HG02973 (cell line): ENCODE measurements at regions not wholly inside any gene's neighbourhood (a gene's known extent, or its start where the extent isn't known, plus 50 kb on each side); places are given as distances from the start of the nearest gene placed in this dataset.
"Not testable (repeated sequence)": the region's sequence is repeated elsewhere in the genome, so short reads cannot be mapped to it uniquely, and the experiment has no call there.

ENCODE experiments used
- ATAC-seq: cut with Tn5 transposase; IDR thresholded peaks from one replicate; pipeline ENCODE4 v1.9.1; 2021; ENCODE audit warnings: moderate library complexity; ENCODE audit not compliant: unreplicated experiment

DNA sequence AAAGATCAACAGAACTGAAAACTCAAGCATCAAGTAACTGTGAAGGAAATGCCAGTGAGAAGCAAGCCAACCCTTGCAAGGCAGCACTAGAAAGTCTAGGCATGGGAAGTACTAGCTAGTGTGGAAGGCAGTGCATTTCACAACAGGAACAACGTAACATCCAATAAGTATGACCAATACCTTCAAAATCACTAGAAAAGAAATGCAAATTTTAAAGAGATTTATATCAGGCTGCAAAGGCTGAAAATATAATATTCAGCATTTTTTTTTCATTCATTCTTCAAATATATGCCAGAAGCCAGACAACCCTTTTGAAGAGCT is 121.9 kb downstream of the DLEU7 start:
- ATAC-seq, result no peak

DNA sequence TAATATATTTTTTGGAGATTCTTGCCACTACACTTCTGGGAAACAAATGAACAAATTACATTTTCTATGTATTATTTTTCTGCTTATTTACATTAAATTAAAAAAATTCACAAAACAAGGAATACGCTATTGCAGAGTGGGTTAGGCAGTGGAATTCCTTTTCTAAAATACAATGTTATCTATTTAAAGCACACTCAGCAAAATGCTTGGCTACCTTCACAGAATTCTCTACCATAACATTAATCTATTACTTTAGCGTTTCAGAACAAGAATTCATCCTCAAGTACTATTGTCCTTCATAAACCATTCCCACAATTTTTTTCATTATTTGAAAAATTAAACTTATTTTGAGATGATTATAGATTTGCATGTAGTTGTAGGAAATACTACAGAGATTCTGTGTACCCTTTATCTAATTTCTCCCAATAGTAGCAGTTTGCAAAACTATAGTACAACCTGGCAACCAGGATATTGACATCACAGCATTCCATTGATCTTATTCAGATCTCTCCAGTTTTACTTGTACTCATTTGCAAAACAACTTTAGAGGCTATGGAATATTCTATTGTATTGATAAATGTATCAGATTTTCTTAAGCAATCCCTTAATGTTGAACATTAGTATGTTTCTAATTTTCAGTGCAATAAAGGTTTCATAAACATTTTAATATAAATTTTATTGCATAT is 120.9 kb downstream of the DLEU7 start:
- no peak for ATAC-seq

DNA sequence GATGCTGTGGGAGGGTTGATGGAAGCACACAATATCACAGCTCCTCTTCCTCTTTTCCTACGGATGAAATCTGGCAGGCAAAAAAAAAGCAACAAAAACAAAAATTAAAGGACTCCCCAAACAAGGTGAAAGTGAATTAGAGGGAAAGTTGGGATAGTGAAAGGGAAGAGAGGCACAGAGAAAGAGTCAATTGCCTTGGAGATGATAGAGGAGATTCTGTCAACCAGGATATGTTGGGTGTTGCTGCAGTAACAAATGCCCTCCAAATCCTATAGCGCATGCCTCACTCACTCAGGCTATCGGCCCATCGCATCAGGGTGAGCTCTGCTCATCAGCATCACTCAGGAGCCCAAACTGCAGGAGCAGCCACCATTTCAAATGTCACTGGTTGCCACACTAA is 119.1 kb downstream of the DLEU7 start:
- ATAC-seq, result no peak

DNA sequence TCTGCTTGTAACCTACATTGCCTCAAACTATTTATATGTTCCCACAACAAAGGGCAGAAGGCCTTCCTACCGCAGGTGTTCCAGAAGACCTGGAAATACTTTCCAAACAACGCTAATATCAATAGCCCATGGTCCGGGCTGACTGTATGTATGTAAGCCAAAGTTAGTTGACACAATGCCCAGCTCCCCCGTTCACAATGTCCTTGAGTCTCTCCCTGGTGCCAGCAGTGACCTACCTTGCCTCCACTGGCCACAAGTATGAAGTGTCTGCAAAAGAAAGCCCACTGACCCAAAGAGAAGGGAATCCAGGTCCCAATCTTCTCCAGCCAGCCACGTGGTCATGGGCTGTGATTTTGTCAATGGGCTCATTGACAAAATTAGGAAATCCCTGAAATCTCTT is 118.6 kb downstream of the DLEU7 start:
- no peak for ATAC-seq

DNA sequence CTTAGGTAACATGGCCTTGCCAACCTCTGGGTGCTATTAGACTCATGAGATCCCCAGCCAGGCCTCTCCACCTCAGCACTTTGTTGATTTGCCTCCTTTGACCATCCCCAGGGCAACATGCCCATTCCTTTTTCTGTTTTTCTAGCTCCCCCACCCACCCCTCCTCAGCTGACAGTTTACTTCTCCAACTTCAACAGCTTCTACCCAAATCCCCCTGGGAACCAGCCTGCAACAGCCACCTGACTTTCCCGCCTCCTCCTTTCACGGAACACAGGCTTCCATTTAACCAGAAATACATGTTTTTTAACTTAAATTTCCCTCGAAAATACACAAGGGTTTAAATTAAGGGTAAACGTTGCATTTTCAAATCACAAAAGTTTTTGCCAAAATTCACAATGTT is 117.3 kb downstream of the DLEU7 start:
- ATAC-seq, result no peak

DNA sequence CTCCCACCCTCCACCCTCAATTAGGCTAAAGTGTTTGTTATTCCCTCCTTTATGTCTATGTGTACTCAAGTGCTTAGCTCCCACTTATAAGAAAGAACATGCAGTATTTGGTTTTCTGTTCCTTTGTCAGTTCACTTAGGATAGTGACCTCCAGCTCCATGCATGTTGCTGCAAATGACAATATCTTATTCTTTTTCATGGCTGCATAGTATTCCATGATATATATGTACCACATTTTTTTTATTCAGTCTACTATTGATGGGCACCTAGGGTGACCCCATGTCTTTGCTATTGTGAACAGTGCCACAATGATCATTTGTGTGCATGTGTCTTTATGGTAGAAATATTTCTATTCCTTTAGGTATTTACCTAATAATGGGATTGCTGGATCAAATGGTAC is 114.3 kb downstream of the DLEU7 start:
- ATAC-seq, result no peak

DNA sequence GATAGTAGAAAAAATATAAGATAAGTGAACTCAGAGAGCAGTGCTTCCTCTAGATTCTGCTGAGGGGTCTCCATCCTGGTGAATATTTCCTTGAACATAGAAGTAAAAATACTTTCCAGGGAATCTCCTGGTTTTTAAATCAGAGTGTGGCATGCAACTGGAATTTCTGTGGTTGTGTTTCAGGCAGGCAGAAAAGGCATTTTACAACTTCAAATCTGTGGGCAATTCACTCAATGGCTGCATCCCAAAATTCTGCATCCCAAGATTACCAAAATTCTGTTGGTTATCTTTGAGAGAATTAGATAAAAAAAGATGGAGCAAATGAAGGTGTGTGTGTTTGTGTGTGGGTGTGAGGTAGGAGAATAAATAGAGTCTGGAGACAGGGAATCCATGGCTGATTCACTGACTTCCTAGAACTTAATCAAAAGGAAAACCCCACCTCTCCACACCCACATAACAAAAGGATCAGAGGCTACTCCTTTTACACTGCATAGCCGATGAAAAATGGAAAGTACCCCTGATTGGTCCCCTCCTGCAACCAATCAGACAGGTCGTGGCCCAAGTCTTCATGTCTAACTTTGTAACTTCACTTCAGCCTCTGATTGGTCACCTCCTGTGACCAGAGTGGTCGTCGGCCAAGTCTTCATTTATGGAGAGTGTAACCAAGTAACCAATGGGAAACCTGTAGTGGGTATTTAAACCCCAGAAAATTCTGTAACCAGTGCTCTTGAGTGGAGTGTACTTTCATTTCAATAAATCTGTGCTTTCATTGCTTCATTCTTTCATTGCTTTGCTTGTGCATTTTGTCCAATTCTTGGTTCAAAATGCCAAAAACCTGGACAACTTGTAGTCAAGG is 112.8 kb downstream of the DLEU7 start:
- ATAC-seq, result no peak

DNA sequence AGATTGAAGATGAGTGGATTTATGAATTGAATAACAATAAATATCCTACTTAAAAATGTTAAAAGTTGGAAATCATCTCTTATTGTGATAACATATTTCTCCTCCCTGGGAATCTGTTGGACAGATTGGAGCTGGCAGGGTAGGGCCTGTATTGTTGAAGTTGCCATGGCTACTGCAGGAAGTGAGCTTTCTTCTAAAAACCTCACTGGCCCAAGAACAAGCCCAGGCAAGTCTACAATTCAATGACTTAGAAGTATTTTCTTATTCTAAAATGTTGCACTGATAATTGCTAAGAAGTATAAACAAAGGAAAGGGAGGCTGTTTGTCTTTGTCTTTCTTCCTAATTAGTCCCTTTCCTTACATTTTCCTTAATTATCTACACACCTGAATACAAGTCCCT is 112.1 kb downstream of the DLEU7 start:
- no peak for ATAC-seq

DNA sequence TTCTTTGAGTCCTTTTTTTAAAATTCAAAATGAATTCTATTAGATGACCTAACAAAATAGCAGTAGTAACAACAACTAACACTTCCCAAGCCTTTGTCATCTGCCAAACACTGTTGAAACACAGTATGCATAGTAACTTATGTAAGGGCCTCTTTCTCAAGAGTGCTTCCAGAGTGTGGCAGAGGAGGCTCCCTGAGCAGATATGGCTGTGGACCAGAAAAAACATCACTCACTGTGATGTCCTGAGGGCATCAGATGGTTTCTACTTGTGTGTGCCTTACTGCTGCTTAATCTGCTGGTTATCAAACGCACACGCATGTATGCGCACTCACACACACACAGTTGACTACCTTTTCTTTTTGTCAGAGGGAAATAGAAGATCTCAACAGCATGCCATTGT is 110.8 kb downstream of the DLEU7 start:
- ATAC-seq, result no peak

DNA sequence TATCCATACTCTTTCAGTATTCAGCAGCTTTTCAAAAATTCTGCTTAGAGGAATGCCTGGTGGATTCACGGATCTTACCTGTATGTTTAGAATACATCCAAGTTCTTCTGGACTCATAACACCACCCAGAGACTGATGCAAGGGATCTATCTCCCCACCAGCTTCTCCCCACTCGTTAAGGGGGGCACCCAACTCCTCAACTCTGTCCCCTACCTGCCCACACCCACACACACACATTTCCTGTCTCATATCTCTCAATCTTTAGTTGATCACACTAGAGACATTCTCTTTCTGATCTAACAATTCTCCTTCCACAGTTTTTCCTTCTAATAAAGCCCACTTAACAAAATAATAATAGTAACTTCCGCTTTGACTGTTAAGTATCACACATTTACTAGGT is 110.1 kb downstream of the DLEU7 start:
- no peak for ATAC-seq

DNA sequence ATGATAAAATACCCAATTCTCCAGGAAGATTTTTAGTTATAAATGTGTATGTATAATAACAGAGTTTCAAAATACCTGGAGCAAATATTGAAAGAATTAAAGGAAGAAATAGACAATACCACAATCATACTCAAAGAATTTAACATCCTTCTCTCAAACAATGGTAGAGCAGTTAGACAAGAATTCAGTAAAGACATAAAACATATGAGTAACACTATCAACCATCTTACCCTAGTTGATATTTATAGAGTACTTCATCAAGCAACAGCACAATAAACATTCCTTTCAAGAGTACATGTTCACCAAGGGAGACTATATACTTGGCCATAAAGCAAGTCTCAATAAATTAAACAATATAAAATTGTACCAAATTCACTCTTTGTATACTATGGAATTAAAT is 108.4 kb downstream of the DLEU7 start:
- no peak for ATAC-seq

DNA sequence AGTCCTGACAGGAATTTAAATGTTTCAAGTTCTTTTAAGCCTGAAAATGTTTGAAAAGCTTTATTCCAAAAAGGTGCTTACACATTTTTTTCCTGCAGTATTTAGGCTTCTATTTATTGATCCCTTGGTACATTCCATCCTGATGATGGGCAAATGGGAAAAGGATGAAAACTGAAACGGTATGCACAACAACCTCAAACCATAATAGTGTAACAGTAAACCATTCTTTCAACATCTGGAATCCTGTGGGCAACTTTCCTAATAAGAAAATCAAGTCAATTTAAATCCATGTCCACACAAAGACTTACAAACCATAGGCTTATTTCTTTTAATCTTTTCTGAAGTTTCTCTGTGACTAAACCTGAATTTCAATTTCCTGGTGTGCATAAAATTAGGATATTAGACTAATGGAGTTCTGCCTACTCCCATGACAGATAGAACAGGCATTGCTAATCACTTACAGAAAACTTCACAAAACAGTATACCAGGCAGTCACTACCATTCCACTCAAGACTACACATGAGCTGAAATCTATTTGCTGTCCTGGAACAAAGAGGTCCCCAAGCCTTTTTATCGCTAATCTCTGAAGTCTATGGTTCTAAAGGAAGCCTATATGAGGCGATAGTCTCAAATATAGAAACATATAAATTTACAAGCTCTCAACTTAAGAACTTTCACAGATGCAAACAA is 103.3 kb downstream of the DLEU7 start:
- ATAC-seq, result no peak

DNA sequence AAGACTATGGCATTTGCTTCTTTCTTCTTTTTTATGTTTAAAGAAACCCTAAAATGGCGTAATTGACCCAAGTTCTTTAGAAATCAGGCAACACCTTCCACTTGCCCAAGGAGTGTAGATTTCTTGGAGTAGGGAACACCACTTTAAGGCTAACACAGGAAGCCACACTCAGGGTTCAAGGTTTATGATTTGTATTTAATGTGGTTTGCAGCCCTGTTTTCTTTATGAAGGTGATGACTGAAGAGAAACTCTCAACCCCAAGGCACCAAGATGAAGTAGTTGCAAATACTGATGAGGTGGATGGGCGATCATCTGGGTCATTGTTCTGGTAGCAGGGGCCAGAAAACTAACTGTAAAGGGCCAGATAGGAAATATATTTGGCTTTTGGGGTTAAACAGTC is 101.1 kb downstream of the DLEU7 start:
- no peak for ATAC-seq

DNA sequence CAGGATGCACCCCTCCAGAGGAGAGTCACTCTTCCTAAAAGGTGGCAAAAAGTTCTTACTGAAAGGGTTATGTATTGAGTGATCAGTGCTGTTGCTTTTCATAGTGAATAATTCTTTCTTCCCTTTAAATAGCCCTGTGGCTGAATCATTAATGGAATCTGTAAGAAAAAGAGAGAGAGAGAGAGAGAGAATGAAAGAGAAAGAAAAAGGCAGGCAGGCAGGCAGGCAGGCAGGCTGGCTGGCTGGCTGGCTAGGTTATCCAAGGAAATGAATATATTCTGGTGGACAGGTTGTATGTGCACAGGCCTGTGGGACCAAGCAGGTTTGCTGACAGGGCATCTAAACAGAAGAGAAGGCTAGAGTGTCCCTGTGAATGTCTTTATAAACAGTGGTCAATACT is 100.5 kb downstream of the DLEU7 start:
- no peak for ATAC-seq

DNA sequence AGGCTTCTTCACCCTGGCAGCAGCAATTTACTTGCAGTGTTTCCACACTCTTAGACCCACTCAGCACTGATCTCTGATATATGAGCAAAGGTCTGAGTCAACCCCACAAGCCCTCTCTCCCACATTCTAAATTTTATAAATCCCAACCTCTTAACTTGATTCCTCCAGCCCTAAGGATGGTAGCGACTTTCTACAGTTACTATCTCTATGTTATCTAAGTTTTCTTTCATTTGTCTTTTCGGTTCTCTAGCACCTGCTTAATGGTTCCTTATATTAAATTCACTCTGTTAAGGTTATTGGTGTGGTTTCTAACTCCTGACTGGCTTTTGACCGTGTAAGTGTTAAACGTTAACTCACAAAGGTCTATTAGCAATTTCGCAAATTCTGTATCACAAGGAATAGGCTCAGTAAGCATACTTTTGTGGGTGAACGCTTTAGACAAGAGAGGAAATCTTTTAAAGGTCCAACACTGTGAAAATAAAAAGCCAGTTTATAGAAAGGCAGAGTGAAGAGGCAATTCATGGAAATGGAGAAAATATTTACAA is 99.3 kb downstream of the DLEU7 start:
- ATAC-seq, result no peak

DNA sequence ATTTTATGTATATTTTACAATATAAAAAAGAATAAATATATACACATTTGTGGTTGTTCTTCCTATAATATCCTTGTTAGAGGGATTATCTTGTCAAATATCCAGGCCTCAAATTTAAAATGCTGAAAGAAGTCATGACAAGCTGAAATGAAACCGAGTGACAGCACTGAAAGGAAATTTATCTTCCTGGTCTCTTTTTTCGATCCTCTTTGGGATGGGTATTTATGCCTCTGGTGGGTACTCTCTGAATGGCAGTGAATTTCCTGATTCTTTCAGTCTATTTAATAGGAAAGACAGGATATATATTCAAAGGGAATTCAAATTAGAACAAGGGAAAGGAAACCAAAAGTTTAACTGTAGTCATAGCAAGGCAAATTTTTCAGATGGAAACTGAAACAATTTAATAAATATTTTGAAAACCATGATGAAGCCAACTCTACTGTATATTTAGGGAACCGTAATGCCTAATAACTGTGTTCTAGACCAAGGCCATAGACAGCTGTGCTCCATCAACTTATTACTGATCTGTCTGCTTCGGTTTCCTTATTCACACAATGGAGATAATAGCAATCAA is 97.9 kb downstream of the DLEU7 start:
- no peak for ATAC-seq

DNA sequence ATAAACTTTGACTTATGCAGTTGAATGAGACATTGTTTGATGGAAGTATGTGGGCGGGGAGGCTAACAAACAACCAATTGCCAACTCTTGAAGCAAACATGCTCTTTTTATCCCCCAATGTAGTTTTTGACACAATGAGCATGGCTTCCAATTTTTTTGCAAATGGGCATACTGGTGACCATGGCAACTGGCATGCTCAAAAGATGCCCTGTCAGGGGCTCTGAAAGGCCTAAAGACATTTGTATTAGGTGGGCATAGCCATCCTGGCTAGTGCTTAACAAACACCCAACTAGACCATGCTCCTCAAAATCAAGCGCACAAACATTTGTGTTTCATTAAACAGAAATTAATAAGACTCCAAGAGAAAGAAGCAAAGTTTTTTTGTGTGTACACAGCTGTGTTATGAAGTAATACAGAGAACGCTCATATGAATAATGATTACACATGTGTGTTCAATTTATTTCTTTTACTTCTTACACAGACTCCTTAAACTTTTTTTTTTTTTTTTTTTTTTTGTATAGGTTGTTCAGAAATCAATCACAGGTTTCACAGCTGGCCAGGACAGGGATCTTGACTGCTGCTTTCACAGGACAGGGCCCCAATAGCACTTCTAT is 95.6 kb downstream of the DLEU7 start:
- ATAC-seq, result no peak

DNA sequence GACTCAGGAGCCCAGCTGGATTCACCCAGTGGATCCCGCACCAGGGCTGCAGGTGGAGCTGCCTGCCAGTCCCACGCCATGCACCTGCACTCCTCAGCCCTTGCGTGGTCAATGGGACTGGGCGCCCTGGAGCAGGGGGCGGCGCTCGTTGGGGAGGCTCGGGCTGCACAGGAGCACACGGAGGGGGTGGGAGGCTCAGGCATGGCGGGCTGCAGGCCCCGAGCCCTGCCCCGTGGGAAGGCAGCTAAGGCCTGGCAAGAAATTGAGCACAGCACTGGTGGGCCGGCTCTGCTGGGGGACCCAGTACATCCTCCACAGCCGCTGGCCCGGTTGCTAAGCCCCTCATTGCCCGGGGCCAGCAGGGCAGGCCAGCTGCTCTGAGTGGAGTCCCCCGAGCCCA is 90.3 kb downstream of the DLEU7 start:
- not testable (repeated sequence) for ATAC-seq

DNA sequence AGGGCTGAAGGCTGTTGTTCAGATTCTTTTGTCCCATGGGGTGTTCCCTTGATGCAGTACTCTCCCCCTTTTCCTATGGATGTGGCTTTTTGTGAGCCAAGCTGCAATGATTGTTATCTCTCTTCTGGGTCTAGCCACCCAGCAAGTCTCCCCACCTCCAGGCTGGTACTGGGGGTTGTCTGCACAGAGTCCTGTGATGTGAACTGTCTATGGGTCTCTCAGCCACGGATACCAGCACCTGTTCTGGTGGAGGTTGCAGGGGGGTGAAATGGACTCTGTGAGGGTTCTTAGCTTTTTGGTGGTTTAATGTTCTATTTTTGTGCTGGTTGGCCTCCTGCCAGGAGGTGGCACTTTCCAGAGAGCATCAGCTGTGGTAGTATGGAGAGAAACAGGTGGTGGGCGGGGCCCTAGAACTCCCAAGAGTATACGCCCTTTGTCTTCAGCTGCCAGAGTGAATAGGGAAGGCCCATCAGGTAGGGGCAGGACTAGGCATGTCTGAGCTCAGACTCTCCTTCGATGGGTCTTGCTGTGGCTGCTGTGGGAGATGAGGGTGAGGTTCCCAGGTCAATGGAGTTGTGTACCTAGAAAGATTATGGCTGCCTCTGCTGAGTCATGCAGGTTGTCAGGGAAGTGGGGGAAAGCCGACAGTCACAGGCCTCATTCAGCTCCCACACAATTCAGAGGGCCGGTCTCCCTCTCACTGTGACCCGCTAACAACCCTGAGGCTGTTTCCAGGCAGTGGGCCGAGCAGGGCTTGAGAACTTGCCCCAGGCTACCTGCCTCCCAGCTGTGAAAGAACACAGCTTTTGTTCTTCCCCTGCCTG is 87.4 kb downstream of the DLEU7 start:
- not testable (repeated sequence) for ATAC-seq

DNA sequence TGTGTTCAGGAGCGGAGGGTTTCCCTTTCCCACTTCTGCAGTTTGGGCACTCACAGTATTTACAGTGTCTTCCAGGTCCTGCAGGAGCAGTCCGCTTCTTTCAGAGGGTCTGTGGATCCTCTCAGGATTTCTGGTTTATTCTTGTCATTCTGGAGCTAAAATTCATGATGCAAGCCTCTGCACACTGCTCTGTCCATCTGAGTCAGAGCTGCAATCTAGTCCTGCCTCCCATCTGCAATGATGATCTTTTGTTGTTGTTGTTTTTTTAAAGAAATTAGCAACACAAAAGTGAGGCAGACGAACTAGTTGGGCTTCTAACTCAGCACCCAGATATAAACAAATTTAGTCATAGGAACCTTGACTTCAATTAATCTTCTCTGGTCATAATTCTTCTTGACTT is 86.5 kb downstream of the DLEU7 start:
- no peak for ATAC-seq
